ENCODE measurements at regions not wholly inside any gene's neighbourhood (a gene's known extent, or its start where the extent isn't known, plus 50 kb on each side); places are given as distances from the start of the nearest gene placed in this dataset.

DNA sequence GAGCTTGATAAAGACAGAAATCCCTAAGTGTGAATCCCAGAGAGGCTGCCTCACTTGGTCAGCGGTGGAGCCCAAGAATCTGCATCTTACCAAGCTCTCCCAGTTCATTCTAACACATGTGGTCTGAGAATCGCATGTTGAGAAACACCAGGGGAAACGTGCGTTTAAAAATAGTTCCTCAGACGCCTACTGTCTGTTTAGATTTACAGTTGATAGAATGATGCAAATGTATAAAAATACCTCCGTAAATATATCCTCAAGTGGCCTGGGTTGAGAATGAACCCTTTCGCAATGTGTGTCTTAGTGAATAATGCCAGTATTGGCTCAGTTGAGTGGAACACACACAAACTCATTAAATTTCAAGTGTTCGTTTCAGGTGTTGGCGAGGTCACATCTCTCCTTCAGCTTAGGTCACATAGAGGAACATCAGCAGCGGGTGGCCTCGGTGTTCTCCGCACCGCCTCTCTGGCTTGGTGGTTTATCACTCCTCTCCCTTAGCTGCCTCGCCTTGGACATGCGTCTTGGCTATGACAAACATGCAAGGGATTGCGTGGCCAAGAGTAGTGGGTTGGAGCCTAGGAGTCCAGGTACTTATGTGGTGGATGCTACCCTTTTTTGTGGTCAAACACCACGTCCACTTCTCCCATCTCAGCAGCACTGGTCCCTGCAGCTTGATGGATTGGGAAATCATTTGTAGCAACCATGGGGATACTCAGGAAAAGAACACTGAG is 117.6 kb upstream of the SPATA13 start:
- peak in 1 of 2 donors; percentile 26 for ATAC-seq (ENCODE audit: low FRiP score in 2 of 2)
- 57 to 73% methylated on average over 16 to 17 of the region's 17 CpGs for WGBS, 2 donors

DNA sequence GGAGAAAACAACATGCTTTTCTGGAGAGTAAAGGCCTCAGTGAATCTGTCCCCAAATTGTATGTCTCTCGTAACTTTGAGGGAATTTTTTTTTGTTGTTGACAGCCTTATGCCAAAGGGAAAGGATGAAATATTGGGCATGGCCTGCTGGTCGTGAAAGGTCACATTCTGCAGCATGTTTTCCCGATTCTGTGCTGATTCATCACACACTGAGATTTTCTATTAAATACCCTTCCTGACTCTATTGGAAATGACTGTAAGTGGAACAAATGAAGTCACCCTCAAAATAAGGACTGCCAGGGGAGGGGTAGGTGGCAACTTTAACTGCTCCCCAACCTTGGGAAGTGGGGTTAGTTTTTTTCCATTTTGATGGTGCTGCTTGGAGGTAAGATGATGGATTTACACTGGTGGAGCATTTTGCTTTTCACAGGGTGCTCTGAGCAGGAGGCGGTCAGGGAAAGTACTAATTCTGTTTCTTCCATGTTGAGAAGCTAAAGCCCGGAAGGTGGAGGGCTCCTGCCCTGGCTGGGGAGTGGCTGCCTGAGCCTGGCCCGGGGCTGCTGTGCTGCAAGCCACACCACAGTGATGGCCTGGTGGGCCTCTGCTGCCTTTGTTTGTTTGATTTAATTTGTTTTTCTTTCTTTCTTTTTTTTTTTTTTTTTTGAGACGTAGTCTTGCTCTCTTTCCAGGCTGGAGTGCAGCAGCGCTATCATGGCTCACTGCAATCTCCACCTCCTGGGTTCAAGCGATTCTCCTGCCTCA is 116.8 kb upstream of the SPATA13 start:
- 77 to 84% methylated on average over 9 of the region's 9 CpGs for WGBS, 2 donors
- Histone ChIP-seq H3K27ac (no peak overlapping the region), H3K4me1 (peaks cover 0 to 12% (median 2%) of the 10 kb centered on the region in 4 donors), H3K27me3 (no peaks in the 10 kb centered on the region), H3K4me3 (no peak overlapping the region), H3K9me3 (peaks cover 0 to 5% (median 0%) of the 10 kb centered on the region in 4 donors), H3K36me3 (no peaks in the 10 kb centered on the region)
- TF ChIP-seq POLR2A (IDR thresholded peaks at IDR 0.05), result no peak
- TF ChIP-seq EP300 (IDR thresholded peaks at IDR 0.05), result no peak
- TF ChIP-seq, protein P1, sequence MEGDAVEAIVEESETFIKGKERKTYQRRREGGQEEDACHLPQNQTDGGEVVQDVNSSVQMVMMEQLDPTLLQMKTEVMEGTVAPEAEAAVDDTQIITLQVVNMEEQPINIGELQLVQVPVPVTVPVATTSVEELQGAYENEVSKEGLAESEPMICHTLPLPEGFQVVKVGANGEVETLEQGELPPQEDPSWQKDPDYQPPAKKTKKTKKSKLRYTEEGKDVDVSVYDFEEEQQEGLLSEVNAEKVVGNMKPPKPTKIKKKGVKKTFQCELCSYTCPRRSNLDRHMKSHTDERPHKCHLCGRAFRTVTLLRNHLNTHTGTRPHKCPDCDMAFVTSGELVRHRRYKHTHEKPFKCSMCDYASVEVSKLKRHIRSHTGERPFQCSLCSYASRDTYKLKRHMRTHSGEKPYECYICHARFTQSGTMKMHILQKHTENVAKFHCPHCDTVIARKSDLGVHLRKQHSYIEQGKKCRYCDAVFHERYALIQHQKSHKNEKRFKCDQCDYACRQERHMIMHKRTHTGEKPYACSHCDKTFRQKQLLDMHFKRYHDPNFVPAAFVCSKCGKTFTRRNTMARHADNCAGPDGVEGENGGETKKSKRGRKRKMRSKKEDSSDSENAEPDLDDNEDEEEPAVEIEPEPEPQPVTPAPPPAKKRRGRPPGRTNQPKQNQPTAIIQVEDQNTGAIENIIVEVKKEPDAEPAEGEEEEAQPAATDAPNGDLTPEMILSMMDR (IDR thresholded peaks at IDR 0.05), result no peak
- no peak for TF ChIP-seq POLR2AphosphoS5 (IDR thresholded peaks at IDR 0.05)
- DNase-seq (no peak), ATAC-seq (ENCODE audit: low FRiP score in 2 of 2) (no peak)

More for the DNA sequence above, 117.6 kb upstream of the SPATA13 start:
- Histone ChIP-seq H3K27ac (no peak overlapping the region), H3K4me1 (peaks cover 0 to 12% (median 2%) of the 10 kb centered on the region in 4 donors), H3K9me3 (peaks cover 0 to 5% (median 0%) of the 10 kb centered on the region in 4 donors), H3K4me3 (no peak overlapping the region), H3K27me3 (no peaks in the 10 kb centered on the region), H3K36me3 (no peaks in the 10 kb centered on the region)
- no peak for TF ChIP-seq POLR2A (IDR thresholded peaks at IDR 0.05)
- peak in 1 of 2 donors; percentile 11 for TF ChIP-seq POLR2AphosphoS5 (IDR thresholded peaks at IDR 0.05)
- TF ChIP-seq, protein P1 (IDR thresholded peaks at IDR 0.05), result no peak
- no peak for DNase-seq

DNA sequence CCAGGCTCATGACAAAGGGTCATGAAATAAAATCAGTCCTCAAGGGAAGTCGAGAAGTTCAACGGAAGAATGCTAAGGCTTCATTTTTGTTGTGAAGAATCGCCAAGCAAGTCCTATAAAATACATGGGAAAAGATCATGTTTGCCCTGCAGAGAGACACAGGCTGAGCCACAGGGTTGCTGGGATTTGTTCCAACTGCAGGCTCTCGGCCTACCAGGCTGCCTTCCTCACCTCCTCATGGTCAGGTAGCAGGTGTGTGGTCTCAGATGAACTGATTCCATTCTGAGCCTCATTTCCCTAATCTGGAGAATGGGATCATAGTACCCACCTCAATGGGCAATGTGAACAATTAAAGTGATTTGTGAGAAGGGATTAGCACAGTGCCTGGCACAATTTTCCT is 114.9 kb upstream of the SPATA13 start:
- no peak overlapping the region for H3K27ac ChIP-seq
- no peaks in the 10 kb centered on the region for H3K27me3 ChIP-seq
- WGBS, 2 donors, result 69 to 73% methylated on average over 4 of the region's 4 CpGs
- DNase-seq (no peak), ATAC-seq (ENCODE audit: low FRiP score in 2 of 2) (no peak)
- peaks cover under 1 to 12% (median 6%) of the 10 kb centered on the region in 4 donors for H3K4me1 ChIP-seq
- TF ChIP-seq, protein P1 (IDR thresholded peaks at IDR 0.05), result no peak
- peaks cover 0 to 5% (median 0%) of the 10 kb centered on the region in 4 donors for H3K9me3 ChIP-seq
- no peak overlapping the region for H3K4me3 ChIP-seq
- H3K36me3 ChIP-seq, result no peaks in the 10 kb centered on the region

DNA sequence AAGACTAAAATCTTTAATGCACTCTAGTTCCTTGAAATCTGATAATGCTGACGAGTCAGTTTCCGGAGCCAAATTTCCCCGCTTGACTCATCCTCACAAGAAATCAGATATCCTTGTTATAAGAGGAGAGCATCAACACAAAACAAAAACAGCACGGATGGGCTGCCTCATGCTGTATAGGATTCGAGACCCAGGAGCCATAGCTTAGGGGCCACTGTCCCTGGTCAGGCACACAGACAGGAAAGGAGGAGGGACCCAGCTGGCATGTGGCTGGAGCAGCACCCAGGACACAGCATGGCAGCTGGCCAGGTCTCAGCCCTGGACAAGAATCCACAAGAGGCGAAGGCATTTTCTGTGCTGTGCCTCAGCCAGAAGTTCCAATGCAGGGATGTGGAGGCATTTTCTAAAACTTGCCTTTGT is 110.2 kb upstream of the SPATA13 start:
- Histone ChIP-seq H3K4me1 (peaks cover 24 to 41% (median 27%) of the 10 kb centered on the region in 4 donors), H3K27ac (peak overlapping the region in 1 of 4 donors; percentile 29), H3K9me3 (peaks cover 0 to 5% (median 0%) of the 10 kb centered on the region in 4 donors), H3K27me3 (no peaks in the 10 kb centered on the region), H3K36me3 (no peaks in the 10 kb centered on the region), H3K4me3 (no peak overlapping the region)
- DNase-seq (peak in 1 of 2 donors; percentile 49), ATAC-seq (ENCODE audit: low FRiP score in 2 of 2) (peak; percentile 34 to 42)
- TF ChIP-seq, protein P1 (IDR thresholded peaks at IDR 0.05), result no peak
- TF ChIP-seq POLR2A (IDR thresholded peaks at IDR 0.05), result no peak
- no peak for TF ChIP-seq POLR2AphosphoS5 (IDR thresholded peaks at IDR 0.05)
- no peak for TF ChIP-seq EP300 (IDR thresholded peaks at IDR 0.05)
- WGBS, 2 donors, result 72 to 76% methylated on average over 6 of the region's 6 CpGs

All from upper lobe of left lung (tissue), 6 donors.